IPS-11a (cell line): ENCODE measurements at regions not wholly inside any gene's neighbourhood (a gene's known extent, or its start where the extent isn't known, plus 50 kb on each side); places are given as distances from the start of the nearest gene placed in this dataset.

Experiments
- H3K4me3 ChIP-seq: one replicate; pipeline ENCODE4 v1.5.1; 2013; ENCODE audit warnings: low read depth, low read length, control low read depth

DNA sequence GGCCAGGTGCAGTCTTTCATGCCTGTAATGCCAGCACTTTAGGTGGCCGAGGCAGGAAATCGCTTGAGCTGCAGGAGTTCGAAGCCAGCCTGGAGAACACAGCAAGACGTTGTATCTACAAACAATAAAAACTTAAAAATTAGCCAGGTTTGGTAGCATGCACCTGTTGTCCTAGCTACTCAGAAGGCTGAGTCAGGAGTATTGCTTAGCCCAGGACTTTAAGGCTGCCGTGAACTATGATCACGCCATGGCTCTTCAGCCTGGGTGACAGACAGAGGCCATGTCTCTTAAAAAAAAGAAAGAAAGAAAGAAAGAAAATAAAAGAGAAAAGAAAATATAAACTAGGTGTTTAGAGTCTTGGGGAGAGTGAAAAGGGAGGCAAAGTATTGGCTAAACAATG, 96.4 kb upstream of the PDE5A start:
- no peak overlapping the region for H3K4me3 ChIP-seq

DNA sequence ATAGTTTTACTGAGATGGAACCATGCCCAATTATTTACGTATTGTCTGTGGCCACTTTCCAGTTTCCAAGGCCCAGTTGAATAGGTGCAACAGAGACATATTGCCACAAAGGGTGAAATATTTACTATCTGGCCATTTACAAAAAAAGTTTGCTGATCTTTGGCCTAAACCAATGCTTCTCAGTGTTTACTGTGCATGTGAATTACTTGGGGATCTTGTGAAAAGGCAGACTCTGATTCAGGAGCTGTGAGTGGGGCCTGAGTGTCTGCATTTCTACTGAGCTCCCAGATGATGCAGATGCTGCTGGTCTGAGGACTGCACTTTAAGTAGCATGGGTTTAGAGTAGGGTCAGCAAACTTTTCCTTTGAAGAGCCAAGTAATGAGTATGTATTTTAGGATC, 94.1 kb upstream of the PDE5A start:
- no peak overlapping the region for H3K4me3 ChIP-seq

DNA sequence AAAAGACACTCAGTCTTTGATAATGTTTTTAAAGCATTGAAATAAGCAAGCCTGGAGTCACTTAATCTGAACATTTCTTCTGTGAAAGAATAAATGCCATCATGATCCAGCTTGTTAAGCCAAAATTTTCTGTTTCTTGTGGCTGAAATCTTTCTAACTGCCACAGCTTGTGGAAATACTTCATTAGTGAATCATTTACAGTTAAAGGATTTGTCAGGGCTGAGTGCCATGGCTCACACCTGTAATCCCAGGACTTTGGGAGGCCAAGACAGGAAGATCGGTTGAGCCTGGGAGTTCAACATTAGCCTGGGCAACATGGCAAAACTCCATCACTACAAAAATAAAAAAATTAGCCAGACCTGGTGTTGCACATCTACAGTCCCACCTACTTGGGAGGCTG, 93.3 kb upstream of the PDE5A start:
- H3K4me3 ChIP-seq, result no peak overlapping the region

DNA sequence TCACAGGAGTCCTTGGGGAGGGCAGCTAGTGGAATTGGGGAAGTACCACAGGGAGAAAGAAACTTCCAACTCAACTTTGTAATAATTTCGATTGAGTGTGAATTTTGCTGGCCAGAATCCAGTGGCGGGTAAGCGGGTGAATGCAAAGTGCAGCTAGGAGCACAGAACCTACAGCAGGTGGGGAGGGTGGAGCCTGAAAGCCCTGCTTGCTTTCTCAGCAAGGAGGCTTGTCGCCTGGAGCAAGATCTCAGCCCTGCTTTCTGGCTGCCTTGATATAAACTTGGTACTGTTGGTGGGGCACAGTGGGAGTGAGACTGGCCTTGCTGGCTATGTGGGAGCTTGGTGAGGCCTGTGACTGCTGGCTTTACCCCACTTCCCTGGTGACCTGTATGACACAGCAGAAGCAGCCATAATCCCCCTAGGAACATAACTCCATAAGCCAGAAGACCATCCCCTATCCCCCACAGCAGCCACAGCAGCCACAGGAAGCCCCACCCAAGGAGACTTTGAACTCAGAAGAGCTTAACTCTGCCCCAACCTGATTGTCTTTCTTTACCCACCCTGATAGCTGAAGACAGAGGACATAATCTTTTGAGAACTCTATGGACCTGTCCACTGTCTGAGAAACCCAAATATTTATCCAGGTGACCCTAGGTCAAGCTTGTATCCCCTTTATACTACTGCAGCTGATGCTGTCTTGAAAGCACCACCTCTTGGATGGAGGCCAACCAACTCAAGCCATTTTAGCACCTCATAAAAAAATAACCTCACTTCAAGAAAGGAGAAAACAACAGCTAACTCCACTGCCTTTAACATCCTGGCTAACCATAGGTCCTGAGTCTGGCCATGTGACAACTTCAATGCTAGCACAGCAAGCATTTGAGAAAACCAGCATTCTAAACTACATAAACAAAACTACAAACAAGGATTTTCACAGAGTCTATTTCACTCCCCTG, 87.2 kb upstream of the PDE5A start:
- no peak overlapping the region for H3K4me3 ChIP-seq

DNA sequence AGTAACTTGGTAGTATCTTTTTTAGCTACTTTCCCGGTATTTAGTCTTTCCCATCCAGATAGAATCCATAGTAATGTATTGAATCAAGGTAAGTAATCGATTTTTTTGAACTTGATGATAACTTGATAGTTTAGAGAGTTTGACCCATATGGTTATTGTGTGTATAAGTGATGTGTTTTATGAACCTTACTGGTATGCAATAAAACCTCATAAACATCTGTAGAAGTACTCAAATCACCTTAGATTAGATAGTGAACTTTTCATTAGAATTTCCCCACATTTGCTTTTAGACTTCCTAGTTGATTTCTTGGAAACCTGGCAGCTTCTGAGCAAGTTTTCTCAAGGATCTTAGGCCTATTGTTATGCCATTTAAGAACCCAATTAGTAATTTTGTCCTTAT, 80.8 kb upstream of the PDE5A start:
- H3K4me3 ChIP-seq, result no peak overlapping the region

DNA sequence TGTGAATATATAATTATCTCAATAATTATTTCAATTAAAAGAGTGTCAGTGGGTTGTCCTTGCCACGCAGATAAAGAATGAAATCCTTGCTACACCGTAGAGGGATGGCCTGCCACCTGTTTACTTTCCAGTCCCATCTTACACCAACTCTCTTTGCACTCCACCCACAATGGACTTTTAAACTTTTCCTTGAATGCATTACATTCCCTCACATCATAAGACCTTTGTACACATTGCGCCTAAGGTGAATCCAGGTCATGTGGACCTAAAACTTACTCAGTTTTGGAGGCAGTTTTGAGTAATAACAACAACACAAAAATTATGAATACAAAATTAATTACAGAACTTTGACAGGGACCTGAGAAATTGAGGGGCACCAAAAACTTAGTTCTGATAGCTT, 78.7 kb upstream of the PDE5A start:
- no peak overlapping the region for H3K4me3 ChIP-seq

DNA sequence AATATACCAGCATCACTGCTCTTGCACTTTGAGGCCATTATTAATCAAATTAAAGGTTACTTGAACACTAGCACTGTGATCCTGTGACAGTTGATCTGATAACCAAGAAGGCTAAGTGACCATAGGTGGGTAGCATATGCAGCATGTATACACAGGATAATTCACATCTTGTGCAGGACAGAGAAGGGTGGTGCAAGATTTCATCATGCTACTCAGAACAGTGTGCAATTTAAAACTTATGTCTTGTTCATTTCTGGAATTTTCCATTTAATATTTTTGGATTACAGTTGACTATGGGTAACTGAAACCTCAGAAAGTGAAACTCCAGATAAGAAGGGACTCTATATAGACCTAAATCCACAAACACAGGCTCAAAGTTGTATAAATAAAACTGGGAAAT, 78.2 kb upstream of the PDE5A start:
- H3K4me3 ChIP-seq, result no peak overlapping the region

DNA sequence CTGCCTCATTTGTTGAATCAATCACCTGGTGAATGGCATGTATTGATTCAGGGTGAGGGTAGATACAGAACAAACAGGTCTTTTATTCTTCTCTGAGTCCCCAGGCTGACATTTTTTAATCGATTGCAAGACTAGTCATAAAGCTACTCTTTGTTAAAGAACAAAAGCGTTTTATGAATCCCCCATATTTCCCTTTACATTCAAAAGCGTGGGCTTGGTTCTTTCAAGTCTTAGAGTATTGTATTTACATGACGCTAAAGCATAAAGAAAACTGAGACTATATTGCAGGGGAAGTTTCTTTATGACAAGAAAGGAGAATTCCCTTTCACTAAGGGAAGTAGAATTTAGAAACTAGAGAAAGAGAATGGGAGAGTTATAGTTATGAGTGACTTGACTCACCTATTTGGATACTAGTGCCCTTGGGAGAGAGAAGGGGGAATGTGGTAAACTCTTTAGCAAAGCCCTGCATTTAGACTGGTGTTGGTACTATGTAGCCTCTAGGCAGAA, 69.3 kb upstream of the PDE5A start:
- no peak overlapping the region for H3K4me3 ChIP-seq

DNA sequence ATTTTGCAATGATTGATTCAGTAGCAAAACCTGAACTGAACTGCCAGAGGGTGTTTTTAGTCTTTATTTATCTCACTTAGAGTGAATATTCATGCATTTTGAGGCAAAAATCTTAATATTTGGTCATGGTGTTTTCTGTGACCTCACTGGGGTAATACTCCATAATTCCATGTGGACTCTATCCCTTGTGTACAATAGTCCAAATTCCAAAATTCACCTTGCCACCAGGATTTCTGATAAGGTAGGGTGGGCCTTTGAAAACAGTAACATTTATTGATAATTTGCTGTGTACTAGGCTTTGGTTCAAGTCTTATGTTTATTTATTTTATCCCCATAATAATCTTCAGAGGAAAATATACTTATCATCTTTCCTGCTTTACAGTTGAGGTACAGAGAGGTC, 68.4 kb upstream of the PDE5A start:
- no peak overlapping the region for H3K4me3 ChIP-seq

DNA sequence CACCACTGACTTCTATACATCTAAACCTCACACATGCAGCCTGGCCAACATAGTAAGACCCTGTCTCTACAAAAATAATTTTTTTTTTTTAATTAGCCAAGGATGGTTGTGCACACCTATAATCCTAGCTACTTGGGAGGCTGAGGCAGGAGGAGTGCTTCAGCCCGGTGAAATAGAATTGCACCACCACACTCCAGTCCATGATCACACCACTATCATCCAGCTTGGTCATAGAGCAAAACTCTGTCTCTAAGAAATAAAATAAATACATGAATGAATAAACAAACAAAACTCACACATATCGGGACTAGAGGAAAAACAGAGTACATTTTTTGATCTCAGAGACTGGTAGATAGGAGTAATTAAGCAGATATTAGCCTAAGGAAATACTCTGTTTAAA, 66.6 kb upstream of the PDE5A start:
- H3K4me3 ChIP-seq, result no peak overlapping the region

DNA sequence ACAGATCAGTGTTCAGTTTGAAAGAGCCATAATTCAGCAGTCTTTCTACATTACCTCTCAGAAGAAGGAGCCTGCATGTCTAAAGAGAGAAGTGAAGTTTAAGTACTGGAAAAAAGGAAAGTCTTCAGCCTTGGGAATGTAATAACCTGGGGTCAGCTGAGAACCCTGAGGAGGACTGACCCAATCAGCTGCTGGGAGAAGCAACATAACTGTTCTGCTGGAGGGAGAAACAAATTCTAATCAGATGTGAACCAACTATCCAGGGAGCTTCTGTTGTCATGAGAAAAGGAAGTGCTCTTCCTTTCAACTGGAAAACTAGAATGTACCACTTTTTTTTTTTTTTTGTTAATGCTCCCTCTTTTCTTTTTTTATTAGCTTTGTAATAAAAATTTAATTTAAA, 64.5 kb upstream of the PDE5A start:
- no peak overlapping the region for H3K4me3 ChIP-seq

DNA sequence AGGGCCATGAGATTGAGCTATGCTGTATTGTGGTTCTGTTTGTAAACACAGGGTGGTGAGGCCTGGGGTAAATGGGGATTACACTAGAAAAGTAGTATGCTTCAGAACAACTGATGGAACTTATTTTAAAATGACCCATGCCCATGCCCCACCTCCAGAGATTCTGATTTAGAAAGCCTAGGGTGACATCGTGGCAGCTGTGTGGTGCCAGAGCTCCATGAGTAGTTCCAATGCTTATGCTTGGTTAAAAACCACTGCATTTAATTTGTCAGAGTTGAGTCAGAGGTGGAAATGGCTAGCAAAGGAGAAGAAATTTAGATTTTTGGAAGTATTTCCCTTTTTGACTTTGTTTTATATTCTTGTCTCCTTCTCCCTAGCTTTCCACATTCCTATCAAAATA, 63.4 kb upstream of the PDE5A start:
- H3K4me3 ChIP-seq, result no peak overlapping the region

DNA sequence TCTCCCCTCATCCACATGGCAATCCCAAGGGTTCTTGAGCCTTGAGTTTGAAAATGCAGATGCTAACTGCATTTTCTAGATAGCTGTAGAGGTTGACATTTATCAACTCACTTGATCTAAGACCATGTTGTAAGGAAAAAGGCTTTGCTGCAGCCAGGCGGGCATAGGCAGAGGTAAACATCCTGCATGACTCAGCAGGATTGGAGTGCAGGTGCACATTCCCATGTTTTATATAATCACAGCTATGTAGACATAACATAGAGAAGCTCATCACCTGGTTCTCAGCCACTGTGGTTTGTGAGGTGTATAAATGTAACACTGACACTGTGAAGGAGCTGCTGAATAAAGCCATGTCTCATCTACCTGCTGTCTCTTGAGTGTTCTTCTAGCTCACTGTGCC, 62.3 kb upstream of the PDE5A start:
- no peak overlapping the region for H3K4me3 ChIP-seq

DNA sequence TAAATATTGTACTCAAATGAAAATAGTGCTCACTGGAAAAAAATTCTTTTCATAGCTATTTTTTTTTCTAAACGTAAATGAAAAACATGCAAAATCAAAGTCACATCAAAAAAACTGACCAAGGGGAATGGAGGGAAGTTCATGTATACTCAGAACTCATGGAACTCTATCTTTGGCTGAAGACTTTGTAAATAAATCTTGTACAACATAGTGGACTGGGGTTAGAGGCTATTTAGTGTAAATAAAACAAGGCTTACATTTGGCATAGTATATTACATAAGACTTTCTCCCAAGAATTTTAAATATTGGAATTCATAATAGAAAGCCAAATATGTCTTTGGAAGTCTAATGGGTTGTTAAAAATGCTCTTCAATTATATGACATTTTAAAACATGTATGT, 59.8 kb upstream of the PDE5A start:
- H3K4me3 ChIP-seq, result no peak overlapping the region

DNA sequence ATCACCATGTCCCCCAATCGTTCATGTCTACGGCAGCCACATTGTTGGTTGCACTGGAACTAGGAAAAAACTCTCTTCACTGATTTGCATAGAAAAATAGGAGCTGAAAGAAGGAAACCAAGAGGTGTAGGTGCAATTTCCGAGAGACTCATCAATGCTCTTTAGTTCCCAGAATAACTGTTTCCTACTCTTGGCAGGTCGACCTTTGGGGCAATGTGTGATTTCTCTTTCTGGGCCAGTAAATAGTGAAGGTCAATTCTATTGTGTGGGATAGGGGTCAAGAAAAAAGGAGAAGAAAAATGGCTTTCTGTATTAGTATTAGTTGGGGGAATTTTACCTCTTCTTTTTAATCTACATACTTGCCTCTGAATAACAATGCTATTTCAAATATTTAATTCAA, 55.9 kb upstream of the PDE5A start:
- H3K4me3 ChIP-seq, result no peak overlapping the region

DNA sequence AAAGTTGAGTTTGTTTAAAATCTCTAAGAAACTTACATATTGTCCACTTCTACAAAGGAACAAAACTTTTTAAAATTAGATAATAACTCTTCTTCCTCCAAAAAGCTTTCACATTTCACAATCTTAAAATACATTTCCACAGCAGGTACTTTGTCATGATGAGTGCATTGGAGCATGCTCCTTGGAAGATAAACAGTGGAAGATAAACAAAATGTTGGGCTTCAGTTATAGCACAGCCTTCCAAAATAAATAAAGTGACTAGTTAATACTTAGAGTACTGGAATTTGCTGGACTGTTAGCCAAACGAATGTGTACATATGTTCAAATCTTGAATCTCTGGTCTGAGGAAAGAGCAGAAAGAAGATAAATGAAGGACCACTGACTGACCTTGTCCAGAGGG, 54.9 kb upstream of the PDE5A start:
- no peak overlapping the region for H3K4me3 ChIP-seq

DNA sequence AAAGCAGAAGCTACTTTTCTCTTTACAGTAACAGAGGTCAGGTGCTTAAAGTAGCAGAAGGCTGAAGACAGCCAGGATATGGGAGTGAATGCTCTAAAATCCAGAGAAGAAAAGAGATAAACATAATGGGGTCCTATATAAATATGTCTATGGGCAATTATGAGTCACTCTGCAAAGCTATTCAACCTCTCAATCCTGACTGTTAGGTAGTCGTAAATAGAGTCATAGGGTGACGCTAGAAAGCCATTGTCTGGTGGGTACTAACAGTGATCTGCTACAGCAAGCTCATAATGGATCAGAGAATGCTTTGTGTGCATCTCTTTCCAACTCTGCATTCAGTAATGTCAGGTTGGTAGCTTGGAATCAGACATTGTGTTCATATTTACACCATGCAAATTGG, 53.5 kb upstream of the PDE5A start:
- H3K4me3 ChIP-seq, result no peak overlapping the region

DNA sequence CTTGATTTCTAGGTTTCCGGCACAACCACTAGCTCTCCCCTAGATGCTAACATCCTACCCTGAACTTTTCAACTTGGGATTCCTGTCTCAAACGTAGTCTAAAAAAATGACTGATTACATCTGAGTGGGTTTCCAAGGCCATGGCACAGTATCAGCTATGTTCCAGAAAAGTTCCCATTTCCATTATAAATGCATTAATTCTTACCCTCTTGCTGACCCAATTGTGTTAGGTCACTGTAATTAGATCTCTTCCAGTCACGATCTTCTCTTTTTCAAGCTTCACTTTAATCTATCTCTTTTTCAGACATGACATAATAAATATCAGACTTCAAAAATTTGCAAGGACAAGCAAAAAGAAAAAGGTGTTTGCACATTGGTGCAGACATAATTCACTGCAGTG, 50.6 kb upstream of the PDE5A start:
- H3K4me3 ChIP-seq, result no peak overlapping the region

DNA sequence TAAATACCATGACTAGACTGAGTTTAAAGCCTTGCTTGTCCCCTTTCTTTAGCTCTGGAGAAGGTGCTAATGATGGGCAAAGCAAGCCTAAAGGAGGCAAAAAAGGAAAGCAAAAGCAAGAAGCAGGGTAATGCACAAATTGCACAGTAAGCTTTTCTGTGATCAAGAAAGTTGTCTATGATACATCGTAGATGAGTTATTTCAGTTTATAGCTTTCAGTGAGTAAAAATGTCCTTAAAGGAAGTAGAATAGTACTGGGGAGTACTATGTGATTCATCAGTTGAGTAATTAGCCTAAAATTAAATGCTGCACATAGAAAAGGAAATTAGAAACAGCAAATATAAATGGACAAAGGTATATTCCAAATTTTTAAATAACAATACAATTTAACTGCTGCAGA, 50.2 kb upstream of the PDE5A start:
- H3K4me3 ChIP-seq, result no peak overlapping the region
